ENCODE measurements at regions not wholly inside any gene's neighbourhood (a gene's known extent, or its start where the extent isn't known, plus 50 kb on each side); places are given as distances from the start of the nearest gene placed in this dataset.

DNA sequence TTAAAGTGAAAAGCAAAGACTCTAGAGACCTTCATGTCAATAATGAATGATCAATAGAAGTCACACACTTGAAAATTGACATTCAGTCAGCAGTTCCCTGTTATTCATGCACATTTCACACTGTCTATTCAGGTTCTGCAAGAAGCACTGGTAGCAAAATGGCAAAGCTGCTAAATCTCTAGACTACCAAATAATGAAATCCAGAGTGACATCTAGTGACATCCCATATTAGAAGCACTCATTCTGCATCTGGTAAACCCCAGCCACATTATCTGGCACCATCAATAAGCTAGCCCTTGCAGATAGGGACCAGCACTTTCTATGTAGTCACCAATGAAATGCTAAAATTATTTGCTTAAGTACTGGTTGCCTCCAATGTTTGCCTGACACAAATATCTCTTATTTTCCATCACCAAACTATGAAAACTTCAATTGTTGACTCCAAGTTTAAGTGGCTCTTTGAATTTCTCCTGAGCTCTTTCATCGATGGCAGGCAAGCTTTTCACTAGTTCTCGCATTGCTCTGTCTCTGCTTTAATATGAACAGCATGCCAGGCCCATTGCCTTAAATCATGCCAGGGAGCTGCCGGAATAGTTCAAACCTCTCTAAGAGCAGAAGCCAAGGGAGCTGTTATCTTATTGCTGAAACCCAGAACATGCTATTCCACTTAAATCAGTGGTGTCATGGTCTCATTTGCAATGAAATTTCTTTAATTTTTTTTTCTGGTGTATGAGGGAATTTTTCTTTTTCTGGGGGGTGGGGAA is 409.9 kb downstream of the MZT1 start:
- no peaks in the 10 kb centered on the region for H3K9me3 ChIP-seq
- H4K20me1 ChIP-seq = no peaks in the 10 kb centered on the region
- H3K4me1 ChIP-seq = no peaks in the 10 kb centered on the region
- H3K27ac ChIP-seq = no peak overlapping the region
- TF ChIP-seq Cebpa-rat (IDR thresholded peaks at IDR 0.05) = no peak
- no peak overlapping the region for H3K9ac ChIP-seq
- no peak overlapping the region for H3K4me2 ChIP-seq
- no peaks in the 10 kb centered on the region for H3K36me3 ChIP-seq
- H3K27me3 ChIP-seq = no peaks in the 10 kb centered on the region
- H3K4me3 ChIP-seq = no peak overlapping the region

- TF ChIP-seq Cebpa-rat (IDR thresholded peaks at IDR 0.05) = no peak
- Histone ChIP-seq H3K9me3 (no peaks in the 10 kb centered on the region), H3K4me3 (no peak overlapping the region), H3K27ac (no peak overlapping the region), H3K9ac (no peak overlapping the region), H3K4me1 (no peaks in the 10 kb centered on the region), H3K4me2 (no peak overlapping the region), H4K20me1 (no peaks in the 10 kb centered on the region), H3K27me3 (no peaks in the 10 kb centered on the region), H3K36me3 (no peaks in the 10 kb centered on the region)
These were observed 410.7 kb downstream of the MZT1 start for GRCh38 chr13:72316716-72317115.

GRCh38 chr13:72315312-72315711 is 412.1 kb downstream of the MZT1 start:
- Histone ChIP-seq H3K4me2 (no peak overlapping the region), H3K4me3 (no peak overlapping the region), H3K36me3 (no peaks in the 10 kb centered on the region), H3K9me3 (no peaks in the 10 kb centered on the region), H3K27me3 (no peaks in the 10 kb centered on the region), H3K4me1 (no peaks in the 10 kb centered on the region), H3K9ac (no peak overlapping the region), H3K27ac (no peak overlapping the region), H4K20me1 (no peaks in the 10 kb centered on the region)
- TF ChIP-seq Cebpa-rat (IDR thresholded peaks at IDR 0.05) = no peak

DNA sequence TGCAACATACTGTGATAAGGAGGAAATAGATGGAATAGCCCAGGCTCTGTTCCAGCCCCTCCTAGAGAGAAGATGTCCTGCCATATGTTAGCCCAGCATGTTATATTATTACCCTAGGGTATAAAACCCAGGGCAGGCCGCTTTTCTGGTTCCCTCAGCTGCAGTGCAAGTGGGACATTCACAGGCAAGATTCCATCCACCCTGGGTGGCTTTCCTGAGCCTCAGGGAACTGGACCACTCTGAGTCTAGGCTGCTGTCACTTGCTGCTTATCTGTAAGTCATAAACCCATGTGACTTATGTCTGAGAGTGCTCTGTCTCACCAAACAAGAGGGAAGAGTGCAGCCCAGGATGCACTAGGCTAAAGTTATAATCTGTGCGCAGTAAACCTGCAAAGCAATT is 413.2 kb downstream of the MZT1 start:
- no peak overlapping the region for H3K4me3 ChIP-seq
- H4K20me1 ChIP-seq = no peaks in the 10 kb centered on the region
- no peaks in the 10 kb centered on the region for H3K9me3 ChIP-seq
- H3K36me3 ChIP-seq = no peaks in the 10 kb centered on the region
- H3K9ac ChIP-seq = no peak overlapping the region
- H3K27me3 ChIP-seq = no peaks in the 10 kb centered on the region
- TF ChIP-seq Cebpa-rat (IDR thresholded peaks at IDR 0.05) = no peak
- no peak overlapping the region for H3K4me2 ChIP-seq
- no peaks in the 10 kb centered on the region for H3K4me1 ChIP-seq
- H3K27ac ChIP-seq = no peak overlapping the region

DNA sequence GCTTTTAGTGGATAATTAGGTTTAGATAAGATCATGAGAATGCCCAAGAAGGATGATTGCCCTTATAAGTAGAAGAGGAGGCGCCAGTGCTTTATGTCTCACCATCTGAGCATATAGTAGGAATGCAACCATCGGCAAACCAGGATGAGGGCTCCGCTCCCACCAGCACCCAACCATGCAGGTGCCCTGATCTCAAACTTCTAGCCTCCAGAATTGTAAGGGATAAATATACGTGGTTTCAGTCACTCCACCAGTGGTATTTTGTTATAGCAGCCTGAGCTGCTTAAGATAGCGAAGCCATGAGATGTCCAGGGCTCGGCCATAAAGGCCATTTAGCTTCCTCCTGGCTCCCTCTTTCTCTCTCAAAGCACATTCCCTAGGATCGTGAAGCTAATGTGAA is 413.9 kb downstream of the MZT1 start:
- H3K4me2 ChIP-seq = no peak overlapping the region
- H3K36me3 ChIP-seq = no peaks in the 10 kb centered on the region
- no peak overlapping the region for H3K9ac ChIP-seq
- H3K27ac ChIP-seq = no peak overlapping the region
- H3K27me3 ChIP-seq = no peaks in the 10 kb centered on the region
- H3K4me3 ChIP-seq = no peak overlapping the region
- no peaks in the 10 kb centered on the region for H4K20me1 ChIP-seq
- no peak for TF ChIP-seq Cebpa-rat (IDR thresholded peaks at IDR 0.05)
- H3K9me3 ChIP-seq = no peaks in the 10 kb centered on the region
- no peaks in the 10 kb centered on the region for H3K4me1 ChIP-seq

GRCh38 chr13:72303941-72304746 is 423.3 kb downstream of the MZT1 start:
- H3K36me3 ChIP-seq = no peaks in the 10 kb centered on the region
- no peak overlapping the region for H3K4me3 ChIP-seq
- no peak overlapping the region for H3K4me2 ChIP-seq
- H3K9ac ChIP-seq = no peak overlapping the region
- no peaks in the 10 kb centered on the region for H3K27me3 ChIP-seq
- no peaks in the 10 kb centered on the region for H4K20me1 ChIP-seq
- no peaks in the 10 kb centered on the region for H3K4me1 ChIP-seq
- no peaks in the 10 kb centered on the region for H3K9me3 ChIP-seq
- H3K27ac ChIP-seq = no peak overlapping the region
- TF ChIP-seq Cebpa-rat (IDR thresholded peaks at IDR 0.05) = no peak

GRCh38 chr13:72296246-72296645 is 429.2 kb upstream of the DACH1 start:
- H3K36me3 ChIP-seq = no peaks in the 10 kb centered on the region

DNA sequence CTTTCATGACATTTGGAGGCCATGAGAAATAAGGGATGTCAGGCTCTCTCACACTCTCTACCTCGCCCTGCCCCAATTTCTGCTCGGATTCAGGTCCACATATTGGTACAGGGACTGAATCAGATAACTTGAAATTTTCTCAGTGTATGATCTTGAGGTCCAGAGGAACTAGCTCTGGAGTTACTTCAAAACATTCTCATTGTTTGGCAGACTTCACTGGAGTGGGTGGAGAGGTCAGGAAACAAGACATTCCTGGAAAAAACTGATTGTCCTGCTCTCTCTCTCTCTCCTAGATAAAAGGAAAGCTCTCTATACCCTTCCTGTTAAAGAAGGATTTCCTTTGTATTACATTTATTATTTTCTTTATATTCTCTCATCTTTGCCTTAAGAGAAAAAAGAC is 428.1 kb upstream of the DACH1 start:
- no peaks in the 10 kb centered on the region for H4K20me1 ChIP-seq

More at GRCh38 chr13:72296246-72296645, 429.2 kb upstream of the DACH1 start:
- peaks cover 5% of the 10 kb centered on the region for H3K4me1 ChIP-seq
- H3K27me3 ChIP-seq = no peaks in the 10 kb centered on the region
- no peak overlapping the region for H3K4me3 ChIP-seq
- no peak overlapping the region for H3K4me2 ChIP-seq
- no peaks in the 10 kb centered on the region for H3K9me3 ChIP-seq
- no peak for TF ChIP-seq Cebpa-rat (IDR thresholded peaks at IDR 0.05)
- H3K27ac ChIP-seq = no peak overlapping the region
- H4K20me1 ChIP-seq = no peaks in the 10 kb centered on the region
- no peak overlapping the region for H3K9ac ChIP-seq

DNA sequence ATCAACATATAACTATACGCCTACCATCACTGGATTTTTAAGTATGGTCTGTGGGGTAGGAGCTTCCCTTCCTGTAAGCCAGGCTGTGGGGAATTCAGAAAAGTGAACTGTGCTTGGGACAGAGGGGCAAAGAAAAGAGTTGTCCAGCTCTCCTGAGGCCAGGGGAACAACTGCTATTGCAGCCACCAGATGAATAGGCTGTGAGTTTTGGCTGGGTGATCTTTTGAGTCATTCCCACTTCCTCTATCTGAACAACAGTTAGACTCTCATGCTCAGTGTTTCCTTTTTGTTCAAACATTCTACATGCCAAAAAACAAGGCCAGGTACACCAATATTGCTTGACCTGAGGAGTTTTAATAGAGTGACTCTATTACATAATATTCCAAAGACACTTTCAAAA is 426.2 kb upstream of the DACH1 start:
- Histone ChIP-seq H3K4me3 (no peak overlapping the region), H3K36me3 (no peaks in the 10 kb centered on the region), H3K4me2 (no peak overlapping the region), H3K27ac (no peak overlapping the region), H3K4me1 (peaks cover 8% of the 10 kb centered on the region), H4K20me1 (no peaks in the 10 kb centered on the region), H3K9ac (no peak overlapping the region), H3K27me3 (no peaks in the 10 kb centered on the region), H3K9me3 (0 out of 2 replicates have a peak, but pooled peaks cover 3% of the 10 kb centered on the region)
- TF ChIP-seq Cebpa-rat (IDR thresholded peaks at IDR 0.05) = no peak

More for the DNA sequence above, 428.1 kb upstream of the DACH1 start:
- H3K4me2 ChIP-seq = no peak overlapping the region
- no peak overlapping the region for H3K27ac ChIP-seq
- H3K27me3 ChIP-seq = no peaks in the 10 kb centered on the region
- H3K9ac ChIP-seq = no peak overlapping the region
- peaks cover 8% of the 10 kb centered on the region for H3K4me1 ChIP-seq
- no peaks in the 10 kb centered on the region for H3K36me3 ChIP-seq
- no peak overlapping the region for H3K4me3 ChIP-seq
- no peaks in the 10 kb centered on the region for H3K9me3 ChIP-seq
- TF ChIP-seq Cebpa-rat (IDR thresholded peaks at IDR 0.05) = no peak

DNA sequence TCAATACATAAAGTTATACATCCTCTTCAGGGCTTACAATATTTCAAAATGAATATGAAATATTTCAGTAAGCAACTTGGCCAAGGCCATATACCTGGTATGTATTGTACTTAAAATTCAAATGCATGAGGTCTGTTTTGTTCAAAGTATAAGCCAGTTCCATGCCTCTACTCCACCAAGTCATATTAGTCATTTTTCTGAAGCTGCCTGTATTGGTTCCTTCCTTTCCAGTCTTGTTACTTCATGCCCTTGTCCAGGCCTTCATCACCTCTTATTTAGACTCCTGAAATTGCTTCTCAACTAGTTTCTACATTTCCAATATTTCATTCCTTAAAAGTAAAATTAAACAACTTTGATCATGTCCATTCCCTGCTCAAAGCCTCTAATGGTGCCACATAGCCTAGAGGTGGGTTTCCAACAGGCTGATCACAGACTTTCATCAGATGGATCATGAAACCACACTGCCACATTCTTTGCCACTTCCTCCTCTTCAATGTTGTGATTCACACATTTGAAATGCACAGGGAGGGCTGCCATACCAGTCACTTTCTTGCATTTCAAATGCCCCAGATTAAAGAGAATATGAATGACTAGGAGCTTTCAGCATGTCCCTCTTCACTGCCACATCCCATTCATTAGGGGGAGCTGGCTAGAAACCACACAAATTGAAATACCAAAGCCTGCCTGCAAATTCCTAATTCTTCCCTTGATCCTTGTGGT is 424.1 kb upstream of the DACH1 start:
- no peak for TF ChIP-seq Cebpa-rat (IDR thresholded peaks at IDR 0.05)
- Histone ChIP-seq H3K9me3 (0 out of 2 replicates have a peak, but pooled peaks cover 3% of the 10 kb centered on the region), H3K27me3 (no peaks in the 10 kb centered on the region), H3K4me2 (no peak overlapping the region), H3K9ac (no peak overlapping the region), H3K4me3 (no peak overlapping the region), H3K36me3 (no peaks in the 10 kb centered on the region), H3K27ac (no peak overlapping the region), H4K20me1 (no peaks in the 10 kb centered on the region), H3K4me1 (peaks cover 8% of the 10 kb centered on the region)

Measured in BLaER1 (cell line).